GM23248 (cell line): ENCODE measurements at regions not wholly inside any gene's neighbourhood (a gene's known extent, or its start where the extent isn't known, plus 50 kb on each side); places are given as distances from the start of the nearest gene placed in this dataset.
"Not testable (repeated sequence)": the region's sequence is repeated elsewhere in the genome, so short reads cannot be mapped to it uniquely, and the experiment has no call there.

Source experiments
- EZH2 ChIP-seq: fragments of 200-600 bp; sonication (generic); IDR thresholded peaks from 2 replicates; pipeline ENCODE4 v1.6.1; 2018; ENCODE audit warnings: antibody characterized with exemption, mild to moderate bottlenecking; ENCODE audit not compliant: insufficient read depth, poor library complexity, severe bottlenecking
- EZH2phosphoT487 ChIP-seq: fragments of 200-600 bp; sonication (generic); IDR thresholded peaks from 2 replicates; pipeline ENCODE4 v1.6.1; 2018; ENCODE audit warnings: antibody characterized with exemption, moderate library complexity, mild to moderate bottlenecking, low read depth; ENCODE audit not compliant: insufficient read depth

- not testable (repeated sequence) for TF ChIP-seq EZH2, EZH2phosphoT487
Observed at GRCh38 chr2:125422198-125422770, 1233.7 kb upstream of the GYPC start.
